ENCODE measurements at regions not wholly inside any gene's neighbourhood (a gene's known extent, or its start where the extent isn't known, plus 50 kb on each side); places are given as distances from the start of the nearest gene placed in this dataset.
"Not testable (repeated sequence)": the region's sequence is repeated elsewhere in the genome, so short reads cannot be mapped to it uniquely, and the experiment has no call there.

GRCh38 chr5:147101659-147102369 is 133.0 kb upstream of the STK32A start:
- ChIA-PET POLR2A (no interaction called here), CTCF (no interaction called here)
- TF ChIP-seq ZNF384 (IDR thresholded peaks at IDR 0.05) (no peak), SP1 (IDR thresholded peaks at IDR 0.05) (no peak), L3MBTL2 (conservative IDR thresholded peaks at IDR 0.05) (no peak), LEF1 (IDR thresholded peaks at IDR 0.05; ENCODE audit: borderline replicate concordance) (no peak), ARNT (IDR thresholded peaks at IDR 0.05) (no peak), CTBP1 (IDR thresholded peaks at IDR 0.05; ENCODE audit: borderline replicate concordance) (no peak)
- no peak for DNase-seq (ENCODE audit: extremely low spot score)

DNA sequence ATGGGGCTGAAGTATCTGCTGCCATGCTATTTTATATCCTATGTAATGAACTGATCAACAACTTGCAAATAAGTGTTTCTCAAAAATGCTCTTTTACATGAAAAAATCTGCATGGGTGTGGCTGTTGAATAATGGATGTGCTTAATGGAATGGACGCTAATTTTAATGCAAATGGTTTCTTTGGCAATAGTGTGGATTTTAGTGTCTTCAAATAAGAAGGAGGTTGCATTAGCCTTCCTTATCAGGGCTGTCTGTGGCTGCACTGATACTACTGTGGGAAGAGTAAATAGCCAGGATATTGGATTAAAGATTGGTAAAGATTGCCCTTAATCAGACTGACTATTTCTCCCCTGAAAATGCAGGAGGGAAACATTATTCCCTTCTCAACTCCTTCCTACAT is 121.9 kb upstream of the STK32A start:
- ChIA-PET CTCF (no interaction called here), POLR2A (no interaction called here)
- TF ChIP-seq L3MBTL2 (conservative IDR thresholded peaks at IDR 0.05) (no peak), FOXM1 (IDR thresholded peaks at IDR 0.05; ENCODE audit: borderline replicate concordance) (no peak), BHLHE40 (IDR thresholded peaks at IDR 0.05; ENCODE audit: borderline replicate concordance) (no peak), CTBP1 (IDR thresholded peaks at IDR 0.05; ENCODE audit: borderline replicate concordance) (no peak), TARDBP (IDR thresholded peaks at IDR 0.05) (no peak), ELF4 (IDR thresholded peaks at IDR 0.05) (no peak), SUZ12 (IDR thresholded peaks at IDR 0.05) (no peak), PKNOX1 (IDR thresholded peaks at IDR 0.05) (no peak), ZNF384 (IDR thresholded peaks at IDR 0.05) (no peak), SP1 (IDR thresholded peaks at IDR 0.05) (no peak)
- no peak for DNase-seq (ENCODE audit: extremely low spot score)

DNA sequence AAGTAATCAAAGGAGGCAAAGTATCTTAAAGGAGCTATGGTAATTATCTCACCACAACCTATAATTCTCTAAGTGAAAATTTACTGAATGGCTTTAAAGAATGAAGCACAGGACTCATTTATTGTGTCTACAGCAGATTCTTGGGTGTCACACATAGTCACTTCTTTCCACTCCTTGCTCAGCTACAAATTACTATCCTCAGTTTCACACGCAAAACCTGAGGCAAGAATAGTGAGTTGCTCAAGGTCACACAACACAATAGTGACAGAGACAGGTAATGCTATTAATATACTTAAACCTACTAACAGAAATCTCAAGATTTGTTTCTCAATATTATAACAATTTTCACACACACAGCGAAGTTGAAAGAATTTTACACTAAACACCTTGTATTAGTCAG is 120.9 kb upstream of the STK32A start:
- no peak for DNase-seq (ENCODE audit: extremely low spot score)
- POLR2A ChIA-PET: no interaction called here
- TF ChIP-seq FOXA1 (IDR thresholded peaks at IDR 0.05) (no peak), BHLHE40 (IDR thresholded peaks at IDR 0.05; ENCODE audit: borderline replicate concordance) (no peak), ZNF384 (IDR thresholded peaks at IDR 0.05) (no peak), SUZ12 (IDR thresholded peaks at IDR 0.05) (no peak), LEF1 (IDR thresholded peaks at IDR 0.05; ENCODE audit: borderline replicate concordance) (no peak)
- CTCF ChIA-PET: no interaction called here

GRCh38 chr5:147139759-147140158 is 95.1 kb upstream of the STK32A start:
- POLR2A ChIA-PET; CTCF ChIA-PET; DNase-seq (ENCODE audit: extremely low spot score): not testable (repeated sequence)

DNA sequence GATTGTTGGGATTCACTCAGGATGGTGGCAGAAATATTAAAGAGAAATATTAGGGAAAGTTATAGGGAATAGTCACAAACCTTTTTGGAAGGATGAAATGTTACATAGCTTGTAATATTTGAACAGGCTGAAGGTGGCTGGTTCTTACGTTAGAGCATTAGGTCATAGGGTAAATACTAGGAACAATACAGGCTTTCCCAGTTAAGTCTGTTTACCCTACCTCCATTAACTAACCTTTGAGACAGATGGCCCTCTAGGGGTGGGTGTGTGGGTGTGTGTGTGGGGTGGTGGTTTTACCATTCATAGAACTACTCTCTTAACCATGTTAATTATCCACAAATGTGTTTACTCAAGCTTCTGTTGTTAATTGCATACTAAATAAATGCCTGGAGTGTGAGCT is 94.3 kb upstream of the STK32A start:
- ChIA-PET POLR2A (no interaction called here), CTCF (no interaction called here)
- no peak for TF ChIP-seq NFRKB (IDR thresholded peaks at IDR 0.05)
- TF ChIP-seq PKNOX1 (IDR thresholded peaks at IDR 0.05): no peak
- TF ChIP-seq BHLHE40 (IDR thresholded peaks at IDR 0.05; ENCODE audit: borderline replicate concordance): no peak
- TF ChIP-seq ELF4 (IDR thresholded peaks at IDR 0.05): no peak
- TF ChIP-seq ZNF384 (IDR thresholded peaks at IDR 0.05): no peak
- TF ChIP-seq FOXA1 (IDR thresholded peaks at IDR 0.05): no peak
- DNase-seq (ENCODE audit: extremely low spot score): no peak

DNA sequence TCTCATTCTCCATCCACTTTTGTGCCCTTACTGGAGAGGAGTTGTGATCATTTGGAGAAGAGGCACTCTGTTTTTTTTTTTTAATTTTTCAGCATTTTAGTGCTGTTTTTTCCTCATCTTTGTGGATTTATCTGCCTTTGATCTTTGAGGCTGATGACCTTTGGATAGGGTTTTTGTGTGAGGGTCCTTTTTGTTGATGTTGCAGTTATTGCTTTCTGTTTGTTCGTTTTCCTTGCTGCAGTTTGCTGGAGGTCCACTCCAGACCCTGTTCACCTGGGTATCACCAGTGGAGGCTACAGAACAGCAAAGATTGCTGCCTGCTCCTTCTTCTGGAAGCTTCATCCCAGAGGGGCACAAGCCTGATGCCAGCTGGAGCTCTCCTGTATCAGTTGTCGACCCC is 93.2 kb upstream of the STK32A start:
- CTCF ChIA-PET; POLR2A ChIA-PET; DNase-seq (ENCODE audit: extremely low spot score): not testable (repeated sequence)

- DNase-seq (ENCODE audit: extremely low spot score): no peak
- TF ChIP-seq FOXA1 (IDR thresholded peaks at IDR 0.05) (no peak), L3MBTL2 (conservative IDR thresholded peaks at IDR 0.05) (no peak)
- CTCF ChIA-PET: no interaction called here
- POLR2A ChIA-PET: no interaction called here
Observed at GRCh38 chr5:147143215-147143614, 91.6 kb upstream of the STK32A start.

GRCh38 chr5:147145328-147145727 is 89.5 kb upstream of the STK32A start:
- no peak for DNase-seq (ENCODE audit: extremely low spot score)
- CTCF ChIA-PET: interaction anchor here (0.6 kb wide), 1 partner anchor 403 kb away, joined by 4 read pairs; no protein-coding TSS in a partner anchor
- no peak for TF ChIP-seq SP1 (IDR thresholded peaks at IDR 0.05)
- no peak for TF ChIP-seq FOXA1 (IDR thresholded peaks at IDR 0.05)
- no peak for TF ChIP-seq TARDBP (IDR thresholded peaks at IDR 0.05)
- no peak for TF ChIP-seq ELF4 (IDR thresholded peaks at IDR 0.05)
- no peak for TF ChIP-seq L3MBTL2 (conservative IDR thresholded peaks at IDR 0.05)
- no peak for TF ChIP-seq FOXM1 (IDR thresholded peaks at IDR 0.05; ENCODE audit: borderline replicate concordance)
- no peak for TF ChIP-seq PKNOX1 (IDR thresholded peaks at IDR 0.05)
- no peak for TF ChIP-seq CTBP1 (IDR thresholded peaks at IDR 0.05; ENCODE audit: borderline replicate concordance)
- no peak for TF ChIP-seq BHLHE40 (IDR thresholded peaks at IDR 0.05; ENCODE audit: borderline replicate concordance)
- TF ChIP-seq LEF1 (IDR thresholded peaks at IDR 0.05; ENCODE audit: borderline replicate concordance): no peak
- TF ChIP-seq ZNF384 (IDR thresholded peaks at IDR 0.05): no peak
- POLR2A ChIA-PET: no interaction called here

All from HEK293T (cell line).